IPS-NIHi7 (cell line): ENCODE measurements at regions not wholly inside any gene's neighbourhood (a gene's known extent, or its start where the extent isn't known, plus 50 kb on each side); places are given as distances from the start of the nearest gene placed in this dataset.

Experiments used
- DNase-seq: peaks from one replicate; pipeline ENCODE4 v3.0.0; 2012; ENCODE audit warnings: mixed read lengths; ENCODE audit errors: extremely low spot score

- DNase-seq, result no peak
Observed at GRCh38 chr13:44323754-44324153, 49.9 kb upstream of the SERP2 start.
